ENCODE measurements at regions not wholly inside any gene's neighbourhood (a gene's known extent, or its start where the extent isn't known, plus 50 kb on each side); places are given as distances from the start of the nearest gene placed in this dataset.

DNA sequence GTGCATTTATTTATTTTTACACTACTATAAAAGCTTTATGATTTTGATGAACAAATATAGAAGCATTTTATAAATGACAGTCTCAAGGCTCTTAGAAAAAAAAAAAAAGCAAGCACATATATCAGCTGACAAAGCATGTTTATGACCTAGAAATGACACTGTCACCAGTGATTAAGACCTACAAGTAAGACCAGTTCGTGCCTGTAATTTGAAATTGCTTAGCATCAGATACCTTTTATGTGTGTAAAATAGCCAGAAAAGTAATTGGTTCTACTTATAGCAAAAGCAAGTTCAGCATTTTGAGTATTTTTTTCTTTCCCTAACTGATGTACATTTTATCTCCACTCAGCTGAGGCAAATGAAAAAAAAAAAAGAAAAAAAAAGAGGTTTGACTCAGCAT is 808.4 kb downstream of the CDH18 start:
- POLR2A ChIA-PET, result no interaction called here
- BruUV-seq (replicated peaks), result no TSS peak
- TF ChIP-seq SIN3A (IDR thresholded peaks at IDR 0.05; ENCODE audit: borderline replicate concordance, insufficient read depth, low read depth, low read length), result no peak
- TF ChIP-seq POLR2AphosphoS5 (IDR thresholded peaks at IDR 0.05; ENCODE audit: low read depth, low read length), result no peak
- TF ChIP-seq TCF7L2 (IDR thresholded peaks at IDR 0.05; ENCODE audit: low read depth, low read length), result no peak
- TF ChIP-seq, protein P1, sequence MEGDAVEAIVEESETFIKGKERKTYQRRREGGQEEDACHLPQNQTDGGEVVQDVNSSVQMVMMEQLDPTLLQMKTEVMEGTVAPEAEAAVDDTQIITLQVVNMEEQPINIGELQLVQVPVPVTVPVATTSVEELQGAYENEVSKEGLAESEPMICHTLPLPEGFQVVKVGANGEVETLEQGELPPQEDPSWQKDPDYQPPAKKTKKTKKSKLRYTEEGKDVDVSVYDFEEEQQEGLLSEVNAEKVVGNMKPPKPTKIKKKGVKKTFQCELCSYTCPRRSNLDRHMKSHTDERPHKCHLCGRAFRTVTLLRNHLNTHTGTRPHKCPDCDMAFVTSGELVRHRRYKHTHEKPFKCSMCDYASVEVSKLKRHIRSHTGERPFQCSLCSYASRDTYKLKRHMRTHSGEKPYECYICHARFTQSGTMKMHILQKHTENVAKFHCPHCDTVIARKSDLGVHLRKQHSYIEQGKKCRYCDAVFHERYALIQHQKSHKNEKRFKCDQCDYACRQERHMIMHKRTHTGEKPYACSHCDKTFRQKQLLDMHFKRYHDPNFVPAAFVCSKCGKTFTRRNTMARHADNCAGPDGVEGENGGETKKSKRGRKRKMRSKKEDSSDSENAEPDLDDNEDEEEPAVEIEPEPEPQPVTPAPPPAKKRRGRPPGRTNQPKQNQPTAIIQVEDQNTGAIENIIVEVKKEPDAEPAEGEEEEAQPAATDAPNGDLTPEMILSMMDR (IDR thresholded peaks at IDR 0.05), result no peak
- TF ChIP-seq, protein P2, sequence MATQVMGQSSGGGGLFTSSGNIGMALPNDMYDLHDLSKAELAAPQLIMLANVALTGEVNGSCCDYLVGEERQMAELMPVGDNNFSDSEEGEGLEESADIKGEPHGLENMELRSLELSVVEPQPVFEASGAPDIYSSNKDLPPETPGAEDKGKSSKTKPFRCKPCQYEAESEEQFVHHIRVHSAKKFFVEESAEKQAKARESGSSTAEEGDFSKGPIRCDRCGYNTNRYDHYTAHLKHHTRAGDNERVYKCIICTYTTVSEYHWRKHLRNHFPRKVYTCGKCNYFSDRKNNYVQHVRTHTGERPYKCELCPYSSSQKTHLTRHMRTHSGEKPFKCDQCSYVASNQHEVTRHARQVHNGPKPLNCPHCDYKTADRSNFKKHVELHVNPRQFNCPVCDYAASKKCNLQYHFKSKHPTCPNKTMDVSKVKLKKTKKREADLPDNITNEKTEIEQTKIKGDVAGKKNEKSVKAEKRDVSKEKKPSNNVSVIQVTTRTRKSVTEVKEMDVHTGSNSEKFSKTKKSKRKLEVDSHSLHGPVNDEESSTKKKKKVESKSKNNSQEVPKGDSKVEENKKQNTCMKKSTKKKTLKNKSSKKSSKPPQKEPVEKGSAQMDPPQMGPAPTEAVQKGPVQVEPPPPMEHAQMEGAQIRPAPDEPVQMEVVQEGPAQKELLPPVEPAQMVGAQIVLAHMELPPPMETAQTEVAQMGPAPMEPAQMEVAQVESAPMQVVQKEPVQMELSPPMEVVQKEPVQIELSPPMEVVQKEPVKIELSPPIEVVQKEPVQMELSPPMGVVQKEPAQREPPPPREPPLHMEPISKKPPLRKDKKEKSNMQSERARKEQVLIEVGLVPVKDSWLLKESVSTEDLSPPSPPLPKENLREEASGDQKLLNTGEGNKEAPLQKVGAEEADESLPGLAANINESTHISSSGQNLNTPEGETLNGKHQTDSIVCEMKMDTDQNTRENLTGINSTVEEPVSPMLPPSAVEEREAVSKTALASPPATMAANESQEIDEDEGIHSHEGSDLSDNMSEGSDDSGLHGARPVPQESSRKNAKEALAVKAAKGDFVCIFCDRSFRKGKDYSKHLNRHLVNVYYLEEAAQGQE (IDR thresholded peaks at IDR 0.05; ENCODE audit: insufficient read depth in 1 of 2, low read depth in 2 of 2, low read length in 1 of 2), result no peak
- H3K27ac ChIP-seq (ENCODE audit: low read length), result no peak overlapping the region
- H3K27me3 ChIP-seq (ENCODE audit: control insufficient read depth, insufficient read depth, low read length), result no peaks in the 10 kb centered on the region
- ATAC-seq (no peak), DNase-seq (ENCODE audit: low read depth, low spot score) (no peak)
- CTCF ChIA-PET, result interaction anchor here (0.6 kb wide), 1 partner anchor 321 kb away, joined by 3 read pairs; no protein-coding TSS in a partner anchor
- H3K4me1 ChIP-seq (ENCODE audit: control insufficient read depth, insufficient read depth, low read length), result no peaks in the 10 kb centered on the region; the same call in 1 of the 2 replicates
- H3K9me3 ChIP-seq (ENCODE audit: control insufficient read depth, insufficient read depth, low read depth, low read length), result no peaks in the 10 kb centered on the region
- in situ Hi-C loops (cut with HindIII; ENCODE audit: low pct_unique_long_range_greater_than_20kb, low sequenced_read_pairs), result no loop called here
- H3K36me3 ChIP-seq (ENCODE audit: control insufficient read depth, insufficient read depth, low read length), result no peaks in the 10 kb centered on the region
- intact Hi-C loops (cut with micrococcal nuclease; ENCODE audit: unreplicated experiment), result no loop called here
- no peak overlapping the region for H3K4me3 ChIP-seq (ENCODE audit: low read depth in 2 of 2, low read length in 2 of 2)

DNA sequence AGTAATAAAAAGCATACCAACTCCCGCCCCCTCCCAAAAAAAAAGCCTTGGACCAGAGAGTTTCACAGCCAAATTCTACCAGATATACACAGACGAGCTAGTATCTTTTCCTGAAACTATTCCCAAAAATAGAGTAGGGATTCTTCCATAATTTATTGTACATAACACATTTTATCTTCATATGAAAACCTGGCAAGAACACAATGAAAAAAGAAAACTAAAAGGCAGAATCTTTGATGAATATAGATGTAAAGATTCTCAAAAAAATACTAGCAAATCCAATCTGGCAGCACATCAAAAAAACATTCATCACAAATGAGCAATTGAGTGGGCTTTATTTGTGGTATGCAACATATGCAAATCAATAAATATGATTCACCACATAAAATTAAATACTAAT is 798.8 kb downstream of the CDH18 start:
- ChIA-PET POLR2A (interaction anchor here (0.6 kb wide), 1 partner anchor 235 kb away, joined by 3 read pairs; no protein-coding TSS in a partner anchor), CTCF (no interaction called here)
- Histone ChIP-seq H3K9me3 (ENCODE audit: control insufficient read depth, insufficient read depth, low read depth, low read length) (no peaks in the 10 kb centered on the region), H3K36me3 (ENCODE audit: control insufficient read depth, insufficient read depth, low read length) (no peaks in the 10 kb centered on the region), H3K4me1 (ENCODE audit: control insufficient read depth, insufficient read depth, low read length) (no peaks in the 10 kb centered on the region), H3K27ac (ENCODE audit: low read length) (no peak overlapping the region), H3K4me3 (ENCODE audit: low read depth in 2 of 2, low read length in 2 of 2) (no peak overlapping the region), H3K27me3 (ENCODE audit: control insufficient read depth, insufficient read depth, low read length) (no peaks in the 10 kb centered on the region)
- intact Hi-C loops (cut with micrococcal nuclease; ENCODE audit: unreplicated experiment), result no loop called here
- no TSS peak for BruUV-seq (replicated peaks)
- in situ Hi-C loops (cut with HindIII; ENCODE audit: low pct_unique_long_range_greater_than_20kb, low sequenced_read_pairs), result no loop called here
- no peak for ATAC-seq
- no peak for TF ChIP-seq TCF7L2 (IDR thresholded peaks at IDR 0.05; ENCODE audit: low read depth, low read length)
- DNase-seq (ENCODE audit: low read depth, low spot score), result no peak

DNA sequence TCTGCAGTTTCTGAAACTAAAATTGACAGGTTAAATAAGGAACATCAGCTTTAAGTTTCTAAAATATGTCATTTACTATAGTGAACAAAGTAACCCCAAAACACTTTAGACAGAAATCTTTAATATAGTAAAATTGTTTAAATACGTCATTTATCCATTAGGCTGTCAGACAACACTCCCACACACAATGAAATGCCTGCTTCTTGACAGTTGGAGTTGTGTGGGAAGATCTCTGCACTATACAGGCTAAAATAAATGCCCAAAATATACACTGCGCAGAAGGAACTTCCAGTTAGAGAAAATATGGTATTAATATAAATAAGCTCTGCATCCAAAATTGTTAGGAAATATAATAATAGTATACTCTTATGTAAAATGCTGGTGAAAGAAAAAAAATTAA is 794.4 kb downstream of the CDH18 start:
- CTCF ChIA-PET, result no interaction called here
- no TSS peak for BruUV-seq (replicated peaks)
- no peak overlapping the region for H3K27ac ChIP-seq (ENCODE audit: low read length)

More for the DNA sequence above, 794.4 kb downstream of the CDH18 start:
- Histone ChIP-seq H3K36me3 (ENCODE audit: control insufficient read depth, insufficient read depth, low read length) (no peaks in the 10 kb centered on the region), H3K27me3 (ENCODE audit: control insufficient read depth, insufficient read depth, low read length) (no peaks in the 10 kb centered on the region), H3K4me3 (ENCODE audit: low read depth in 2 of 2, low read length in 2 of 2) (no peak overlapping the region), H3K9me3 (ENCODE audit: control insufficient read depth, insufficient read depth, low read depth, low read length) (no peaks in the 10 kb centered on the region), H3K4me1 (ENCODE audit: control insufficient read depth, insufficient read depth, low read length) (no peaks in the 10 kb centered on the region)
- POLR2A ChIA-PET, result interaction anchor here (0.6 kb wide), 1 partner anchor 15 kb away, joined by 3 read pairs; no protein-coding TSS in a partner anchor
- intact Hi-C loops (cut with micrococcal nuclease; ENCODE audit: unreplicated experiment), result no loop called here
- TF ChIP-seq, protein P2 (IDR thresholded peaks at IDR 0.05; ENCODE audit: insufficient read depth in 1 of 2, low read depth in 2 of 2, low read length in 1 of 2), result no peak
- TF ChIP-seq, protein P1 (IDR thresholded peaks at IDR 0.05), result no peak
- TF ChIP-seq POLR2AphosphoS5 (IDR thresholded peaks at IDR 0.05; ENCODE audit: low read depth, low read length) (no peak), TCF7L2 (IDR thresholded peaks at IDR 0.05; ENCODE audit: low read depth, low read length) (no peak), SIN3A (IDR thresholded peaks at IDR 0.05; ENCODE audit: borderline replicate concordance, insufficient read depth, low read depth, low read length) (no peak)
- in situ Hi-C loops (cut with HindIII; ENCODE audit: low pct_unique_long_range_greater_than_20kb, low sequenced_read_pairs), result no loop called here
- ATAC-seq (no peak), DNase-seq (ENCODE audit: low read depth, low spot score) (no peak)
